KG1 (cell line): ENCODE measurements at regions not wholly inside any gene's neighbourhood (a gene's known extent, or its start where the extent isn't known, plus 50 kb on each side); places are given as distances from the start of the nearest gene placed in this dataset.

Source experiments
- DNase-seq: peaks from one replicate; lab custom pipeline; 2025; lab: John Stamatoyannopoulos, UW

DNA sequence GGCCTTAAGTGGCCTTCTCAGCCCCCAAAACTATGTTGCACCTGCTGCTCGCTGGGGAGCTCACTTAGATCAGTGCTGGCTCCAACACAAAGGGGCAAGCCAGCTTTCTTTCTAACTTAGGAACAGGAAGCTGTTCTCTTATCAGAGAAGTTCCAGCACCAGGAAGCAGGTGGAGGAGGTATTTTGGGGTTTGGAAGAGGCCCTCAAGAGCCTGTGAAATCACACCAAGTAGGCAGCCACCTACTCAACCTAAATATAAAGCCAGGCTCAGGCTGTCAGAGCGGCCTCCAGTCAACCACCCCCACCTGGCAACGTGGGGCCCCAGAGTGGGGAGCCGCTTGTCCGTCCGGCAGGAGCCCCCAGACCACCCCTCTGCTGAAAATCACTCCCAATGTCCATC, 152.8 kb downstream of the OLFM1 start:
- no peak for DNase-seq

DNA sequence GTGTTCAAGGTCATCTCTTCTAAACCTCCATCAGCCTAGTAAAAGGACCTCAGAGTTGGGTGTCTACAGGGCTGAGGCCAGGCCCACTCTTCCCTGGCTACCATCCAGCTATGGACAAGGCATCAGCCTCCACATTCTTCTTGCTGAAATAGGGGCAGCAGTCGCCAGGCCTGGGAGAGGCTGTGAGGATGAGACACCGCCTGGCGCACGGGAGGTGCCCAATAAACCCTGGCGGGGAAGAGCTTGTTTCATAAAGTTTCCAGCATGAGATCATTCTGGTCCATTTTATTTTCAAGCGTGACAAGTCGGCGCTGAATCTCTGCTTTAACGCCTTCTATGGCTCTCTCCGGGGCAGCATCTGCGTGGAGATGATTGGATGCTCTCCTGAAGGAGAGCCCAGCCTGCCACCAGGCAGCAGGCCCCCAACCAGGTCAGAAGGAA, 153.4 kb downstream of the OLFM1 start:
- DNase-seq: no peak

DNA sequence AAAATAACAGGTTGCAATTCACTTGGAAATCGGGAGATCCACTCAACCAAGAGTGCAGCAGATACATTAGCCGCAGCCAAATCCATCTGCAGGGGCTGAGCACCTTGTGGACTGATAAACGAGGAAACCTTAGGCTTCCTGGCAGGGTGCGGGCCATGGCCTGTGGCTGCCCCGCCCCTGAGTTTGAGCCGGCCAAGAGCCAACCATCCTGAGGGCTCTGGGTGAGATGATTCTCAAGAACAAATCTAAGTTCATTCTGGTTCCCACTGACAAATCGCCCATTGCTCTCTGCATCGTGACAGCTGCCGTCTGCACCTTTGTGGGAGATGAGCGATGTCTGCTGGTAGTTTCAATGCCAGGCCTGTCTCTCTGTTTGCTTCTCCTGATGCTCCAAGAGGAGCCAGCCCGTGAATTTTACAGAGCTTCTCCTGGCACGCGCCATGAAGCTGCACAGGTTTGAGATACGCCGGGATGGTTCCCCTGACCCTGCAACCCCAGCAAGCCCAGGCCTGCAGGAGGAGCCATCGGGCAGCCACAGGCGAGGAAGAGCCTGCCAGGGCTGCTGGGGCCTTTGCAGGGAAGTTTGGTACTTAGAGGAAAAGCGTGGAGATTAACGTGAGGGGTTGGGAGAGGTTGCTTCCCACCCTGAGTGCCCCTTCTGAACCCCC, 154.0 kb downstream of the OLFM1 start:
- DNase-seq: no peak

DNA sequence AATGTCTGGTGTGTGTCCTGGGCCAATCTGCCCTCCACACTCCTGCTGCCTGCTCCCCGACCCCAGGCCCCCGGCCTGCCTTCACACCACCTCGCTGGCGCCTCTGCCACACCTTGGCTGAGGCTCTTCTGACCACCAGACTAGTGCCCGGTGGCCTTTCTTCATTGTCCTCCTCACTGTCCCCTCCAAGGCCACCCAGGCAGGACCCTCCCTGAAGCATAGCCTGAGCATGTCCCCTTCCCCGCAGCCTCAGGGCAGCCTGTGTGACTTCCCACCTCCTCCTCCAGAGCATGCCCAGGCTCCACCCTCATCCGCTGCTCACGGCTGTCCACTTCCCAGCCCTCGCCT, 154.6 kb downstream of the OLFM1 start:
- DNase-seq: no peak

DNA sequence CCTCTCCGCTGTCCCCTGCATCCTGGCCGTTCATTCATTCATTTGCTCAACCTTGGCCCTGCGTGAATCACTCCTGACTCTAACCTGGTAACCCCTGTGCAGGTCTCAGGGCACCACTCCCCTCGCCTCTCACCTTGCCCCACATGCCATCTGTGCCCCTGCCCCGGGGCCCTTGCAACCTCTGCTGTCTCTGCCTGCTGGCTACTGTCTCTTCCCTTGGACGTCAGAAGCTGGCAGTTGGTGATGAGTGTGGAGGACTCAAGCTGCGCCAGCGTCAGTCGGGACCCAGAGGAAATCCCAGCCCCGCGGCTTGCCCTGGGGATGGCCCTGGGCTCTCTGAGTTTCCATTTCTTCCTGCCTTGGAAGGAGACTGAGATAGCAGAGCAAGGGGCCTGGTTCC, 154.9 kb downstream of the OLFM1 start:
- no peak for DNase-seq

DNA sequence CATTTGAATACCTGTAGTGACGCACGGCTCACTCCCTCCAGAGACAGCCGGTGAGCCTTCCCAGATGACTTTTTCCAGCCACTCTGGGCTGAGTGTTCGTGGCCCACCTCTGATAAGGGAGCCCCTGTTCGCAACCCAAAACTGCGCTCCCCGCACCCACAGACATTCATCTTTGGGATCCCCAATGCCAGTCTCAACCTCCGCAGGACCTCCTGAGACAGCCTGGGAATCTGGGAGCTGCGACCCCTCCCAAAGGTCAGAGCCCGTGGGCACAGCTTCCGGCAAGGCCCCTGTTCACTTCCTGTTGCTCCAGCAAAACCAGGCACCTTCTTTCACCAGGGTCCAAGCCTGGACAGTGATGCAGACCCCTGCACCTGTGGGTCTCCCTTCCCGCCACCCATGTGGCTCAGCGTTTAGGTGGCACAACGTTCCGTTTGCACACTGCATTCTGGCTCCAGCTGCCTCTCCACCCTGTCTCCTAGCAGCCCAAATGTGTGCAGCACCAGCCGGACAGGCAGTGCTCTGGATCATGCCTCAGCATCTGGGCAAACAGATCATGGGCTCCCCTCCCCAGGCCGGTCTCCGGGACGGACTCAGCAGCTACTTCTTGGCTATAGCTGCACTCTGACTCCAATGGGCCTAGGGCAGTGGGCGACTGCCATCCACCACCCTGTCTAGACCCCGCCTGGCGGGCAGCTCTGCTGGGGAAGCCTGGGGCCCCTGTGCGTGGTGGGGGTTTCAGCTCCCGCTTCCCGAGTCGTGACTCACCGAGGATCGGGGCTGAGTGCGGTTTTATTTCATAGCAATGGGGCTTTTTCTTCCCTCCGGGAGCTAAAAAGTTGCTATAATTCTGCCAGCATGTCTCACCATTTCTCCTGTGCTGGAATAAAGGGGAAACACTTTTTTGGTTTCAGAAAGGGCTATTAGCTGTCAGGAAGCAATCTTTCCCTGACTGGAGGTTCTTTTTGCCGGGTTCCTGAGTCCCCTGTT, 156.0 kb downstream of the OLFM1 start:
- DNase-seq: no peak

DNA sequence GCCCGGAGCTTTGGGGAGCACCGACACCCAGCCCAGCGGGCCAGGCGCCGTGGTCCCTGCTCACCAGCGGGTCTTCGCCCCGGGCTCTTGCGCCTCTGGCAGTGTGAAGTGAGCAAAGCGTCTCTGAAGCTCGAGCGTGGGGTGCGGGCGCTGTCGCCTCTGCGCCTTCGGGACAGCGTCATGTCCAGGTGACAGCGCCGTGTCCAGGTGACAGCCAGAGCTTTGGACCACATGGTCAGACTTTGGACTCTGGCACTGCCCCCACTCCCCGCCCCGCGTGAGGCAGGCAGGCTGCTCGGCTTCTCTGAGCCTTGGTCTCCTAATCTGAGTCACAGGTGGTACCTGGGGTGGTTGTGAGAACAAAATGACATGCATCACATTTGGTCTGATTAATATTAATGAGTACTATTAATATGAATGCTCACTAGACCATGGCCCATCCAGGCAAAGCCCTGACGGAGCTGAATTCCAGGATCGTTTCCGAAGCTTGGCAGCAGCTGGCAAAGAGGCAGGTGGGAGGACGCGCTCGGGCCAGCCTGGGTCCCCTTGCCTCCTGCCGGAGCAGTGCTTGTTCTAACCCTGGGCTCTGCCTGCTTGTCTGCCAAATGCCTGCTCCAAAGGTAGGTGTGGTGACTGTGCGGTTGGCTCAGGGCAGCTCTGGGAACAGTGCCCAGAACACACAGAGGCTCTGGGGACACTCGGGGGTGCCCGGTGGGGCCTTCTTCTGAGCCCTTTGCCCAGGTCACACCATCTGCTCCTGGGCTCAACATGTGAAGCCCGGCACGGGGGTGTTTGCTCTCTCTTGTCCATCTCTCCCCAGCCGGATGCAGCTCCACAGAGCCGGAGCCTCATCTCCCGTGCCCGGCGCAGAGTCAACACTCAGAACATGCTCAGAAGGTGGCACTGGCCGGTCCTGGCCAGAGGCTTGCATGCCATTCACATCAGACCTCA, 157.1 kb downstream of the OLFM1 start:
- DNase-seq: no peak

DNA sequence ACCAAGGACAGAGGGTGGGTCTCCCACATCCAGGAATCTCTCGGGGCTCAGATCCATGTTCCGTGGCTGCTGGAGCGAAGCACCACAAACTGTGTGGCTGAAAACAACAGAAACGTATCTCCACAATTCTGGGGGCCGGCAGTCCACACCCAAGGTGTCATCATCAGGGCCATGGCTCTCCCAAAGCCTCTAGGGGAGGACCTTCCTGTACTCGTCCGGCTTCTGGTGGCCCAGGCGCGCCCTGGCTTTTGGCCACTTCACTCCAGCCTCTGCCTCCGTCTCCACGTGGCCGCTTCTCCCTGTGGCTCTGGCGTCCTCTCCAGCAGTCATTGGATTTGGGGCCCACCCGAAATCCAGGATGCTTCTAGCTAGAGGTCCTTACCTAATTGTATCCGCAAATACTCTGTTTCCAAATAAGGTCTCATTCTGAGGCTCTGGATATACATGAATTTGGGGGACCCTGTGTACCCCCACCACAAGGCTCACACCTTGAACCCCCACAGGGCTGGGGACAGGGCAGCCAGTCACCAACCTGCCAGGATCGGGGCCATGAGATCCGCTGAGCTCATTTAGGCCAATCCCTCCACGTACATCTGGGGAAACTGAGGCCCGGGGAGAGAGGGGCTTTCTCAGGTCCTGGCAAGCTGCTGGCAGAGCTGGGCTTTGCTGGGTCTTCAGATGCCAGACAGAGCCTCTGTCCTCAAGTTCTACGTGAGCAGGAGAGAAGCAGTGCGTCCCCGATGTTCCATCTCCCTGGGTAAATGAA, 158.2 kb downstream of the OLFM1 start:
- DNase-seq: no peak

DNA sequence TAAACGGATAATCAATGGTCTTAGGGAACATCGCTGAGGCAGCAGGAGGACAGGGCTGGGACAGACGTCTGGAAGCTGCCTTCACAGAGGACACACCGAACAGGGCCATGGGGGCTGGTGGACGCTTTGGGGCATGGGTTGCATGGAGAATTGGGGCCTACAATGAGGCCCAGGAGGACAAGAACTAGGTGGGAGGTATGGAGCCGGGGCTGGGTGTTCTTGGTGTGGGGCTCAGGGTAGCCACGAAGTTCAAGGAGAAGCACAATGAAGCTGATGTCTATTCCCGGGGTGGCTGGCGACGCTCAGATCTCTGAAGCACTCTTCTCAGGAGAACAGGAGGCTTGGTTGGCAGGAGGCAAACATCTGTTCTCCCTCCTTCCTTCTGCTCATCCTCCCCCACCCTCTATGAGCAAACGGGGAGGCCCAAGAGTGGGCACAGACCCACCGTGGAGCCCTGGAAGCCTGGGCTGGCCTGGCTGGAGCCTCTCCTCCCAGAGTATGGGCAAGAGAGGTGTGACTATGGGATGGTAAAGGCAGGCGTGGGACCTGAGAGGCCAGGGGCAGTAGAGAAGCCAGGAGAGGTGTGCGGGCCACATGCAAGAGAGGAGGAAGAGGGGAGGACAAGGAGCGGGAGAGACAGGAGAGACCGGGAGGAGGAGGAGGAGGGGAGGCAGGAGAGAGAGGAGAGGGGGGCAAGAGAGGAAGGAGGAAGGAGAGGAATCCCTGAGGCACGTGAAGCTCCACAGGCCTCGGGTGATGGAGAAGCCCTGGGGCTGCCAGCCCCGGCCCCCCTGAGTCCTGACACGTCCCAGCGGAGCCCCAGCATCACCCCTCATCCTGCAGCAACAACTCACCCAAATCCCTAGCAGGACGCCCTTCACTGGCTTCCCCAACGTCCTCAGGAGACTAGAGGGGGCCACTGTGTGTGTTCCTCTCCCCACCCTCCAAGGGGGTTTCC, 159.1 kb downstream of the OLFM1 start:
- DNase-seq: no peak

DNA sequence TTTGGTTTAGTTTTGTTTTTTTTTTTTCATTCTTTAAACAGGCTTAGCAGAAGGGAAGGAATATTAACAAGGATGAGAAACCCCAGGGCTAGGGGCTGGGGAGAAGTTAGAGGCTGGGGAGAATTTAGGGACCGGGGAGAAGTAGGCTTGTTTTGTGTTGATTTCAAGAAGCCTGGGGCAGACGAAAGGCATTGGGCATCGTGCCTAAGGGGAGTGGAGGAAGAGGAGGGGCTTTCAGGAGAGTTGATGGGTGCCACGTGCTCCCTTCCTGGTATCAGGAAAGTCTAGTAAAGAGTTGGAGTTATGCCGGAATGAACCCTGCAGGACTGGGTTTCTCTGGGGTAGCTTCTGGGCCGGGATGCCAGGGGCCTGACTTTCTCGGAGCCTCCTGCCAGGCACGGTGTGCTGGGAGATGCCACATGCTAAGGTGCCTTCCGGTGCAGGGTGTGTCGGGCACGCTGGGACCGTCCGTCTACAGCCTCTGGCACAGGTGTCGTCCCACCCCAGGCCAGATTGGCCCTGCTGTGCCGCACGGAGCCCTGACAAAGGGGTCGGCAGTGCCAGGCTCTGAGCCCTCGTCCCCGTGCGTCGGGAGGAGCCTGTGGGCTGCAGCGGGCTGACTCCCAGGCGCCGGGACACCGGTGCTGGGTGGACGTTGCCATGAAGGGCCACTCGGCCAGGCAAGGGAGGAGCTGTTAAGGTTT, 159.9 kb downstream of the OLFM1 start:
- DNase-seq: no peak

DNA sequence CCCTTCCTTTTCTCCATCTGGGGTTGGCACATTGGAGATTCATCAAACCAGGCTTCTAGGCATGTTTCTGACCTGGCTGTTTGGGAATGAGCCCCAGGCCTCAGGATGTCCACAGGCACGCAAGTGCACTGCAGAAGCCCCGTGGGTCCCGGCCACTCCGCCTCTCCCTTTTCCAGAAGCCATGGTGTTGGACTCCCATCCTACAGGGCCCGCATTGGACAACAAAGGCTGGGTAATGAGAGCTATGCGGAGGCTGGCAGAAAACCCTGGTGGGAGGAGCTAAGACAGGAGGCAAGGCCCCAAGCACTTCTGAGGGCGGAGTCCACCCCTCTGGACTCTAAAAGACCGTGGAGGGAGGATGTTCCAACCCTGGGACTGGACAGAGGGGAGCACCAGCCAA, 160.6 kb downstream of the OLFM1 start:
- DNase-seq: no peak

DNA sequence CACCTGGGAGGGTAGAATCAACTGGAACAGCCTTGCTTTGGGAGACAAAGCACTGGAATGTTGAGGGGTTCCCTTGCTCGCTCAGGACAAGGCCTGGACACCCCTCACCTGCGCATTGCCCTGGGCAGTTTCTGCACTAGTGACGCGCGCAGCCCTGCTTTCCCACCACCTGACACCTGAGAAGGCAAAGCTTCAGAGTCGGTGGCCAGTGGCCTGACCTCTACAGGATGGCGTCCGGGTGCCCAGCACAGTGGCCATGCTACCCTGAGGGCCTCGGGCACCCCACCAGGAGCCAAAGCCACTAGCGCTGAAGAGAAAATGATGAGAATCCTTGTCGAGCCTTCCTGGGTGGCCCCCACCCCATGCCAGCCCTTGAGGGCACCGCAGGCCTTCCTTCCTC, 161.3 kb downstream of the OLFM1 start:
- DNase-seq: no peak

DNA sequence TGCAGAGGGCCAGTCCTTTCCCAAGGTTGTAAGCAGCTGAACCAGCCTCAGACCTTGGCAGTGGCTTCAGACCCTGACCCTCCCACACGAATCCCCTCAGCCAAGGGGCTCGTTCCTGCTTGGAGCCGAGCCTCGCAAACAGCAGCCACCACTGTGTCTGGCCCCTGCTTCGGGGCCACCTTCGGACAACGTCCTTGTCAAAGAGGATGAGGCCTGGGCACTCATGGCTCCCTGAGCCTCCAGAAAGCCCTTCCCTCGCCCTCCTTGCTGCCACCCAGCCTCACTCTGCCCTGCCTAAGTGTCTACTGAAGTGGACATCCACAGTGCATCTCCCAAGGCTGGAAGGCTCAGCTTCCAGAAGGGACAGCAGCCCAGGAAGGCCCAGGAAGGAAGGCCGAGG, 161.7 kb downstream of the OLFM1 start:
- no peak for DNase-seq

DNA sequence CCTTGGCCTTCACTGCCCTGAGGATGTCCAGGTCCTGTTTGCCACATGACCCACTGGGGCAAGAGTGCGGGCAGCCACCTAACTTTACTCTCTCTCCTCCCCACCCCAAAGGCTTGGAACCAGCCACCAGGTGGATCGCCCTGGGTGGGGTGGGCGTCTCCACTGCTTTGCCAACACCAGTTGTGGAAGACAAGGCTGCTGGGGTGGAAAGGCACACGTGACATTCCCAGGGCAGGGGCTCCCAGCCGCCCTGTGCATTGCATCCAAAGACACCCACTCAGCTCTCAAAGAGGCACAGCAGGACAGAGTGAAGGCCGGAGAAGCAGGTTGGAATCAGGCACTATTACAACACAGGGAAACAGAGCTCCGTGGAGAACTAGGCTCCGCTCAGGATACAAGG, 162.2 kb downstream of the OLFM1 start:
- DNase-seq: no peak

DNA sequence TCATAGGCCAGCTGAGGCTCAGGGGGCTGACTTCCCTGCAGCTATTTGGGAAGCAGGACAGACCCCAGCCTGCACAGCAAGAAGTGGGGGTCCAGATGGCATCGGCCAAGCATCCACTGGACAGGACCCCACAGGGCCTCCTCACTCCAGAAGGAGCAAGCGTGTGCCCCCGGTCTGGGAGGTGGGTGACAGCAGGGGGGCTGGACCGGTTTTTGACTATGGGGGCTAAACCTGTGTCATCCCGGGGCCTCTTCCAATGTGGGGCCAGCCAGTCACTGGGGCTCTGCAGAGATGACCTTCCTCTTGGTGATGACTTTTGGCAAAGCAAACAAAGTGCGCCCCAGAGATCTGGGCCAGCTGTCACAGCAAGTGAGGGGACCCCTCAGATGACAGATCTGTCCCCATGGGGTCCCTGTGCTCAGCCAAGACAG, 163.9 kb downstream of the OLFM1 start:
- no peak for DNase-seq

DNA sequence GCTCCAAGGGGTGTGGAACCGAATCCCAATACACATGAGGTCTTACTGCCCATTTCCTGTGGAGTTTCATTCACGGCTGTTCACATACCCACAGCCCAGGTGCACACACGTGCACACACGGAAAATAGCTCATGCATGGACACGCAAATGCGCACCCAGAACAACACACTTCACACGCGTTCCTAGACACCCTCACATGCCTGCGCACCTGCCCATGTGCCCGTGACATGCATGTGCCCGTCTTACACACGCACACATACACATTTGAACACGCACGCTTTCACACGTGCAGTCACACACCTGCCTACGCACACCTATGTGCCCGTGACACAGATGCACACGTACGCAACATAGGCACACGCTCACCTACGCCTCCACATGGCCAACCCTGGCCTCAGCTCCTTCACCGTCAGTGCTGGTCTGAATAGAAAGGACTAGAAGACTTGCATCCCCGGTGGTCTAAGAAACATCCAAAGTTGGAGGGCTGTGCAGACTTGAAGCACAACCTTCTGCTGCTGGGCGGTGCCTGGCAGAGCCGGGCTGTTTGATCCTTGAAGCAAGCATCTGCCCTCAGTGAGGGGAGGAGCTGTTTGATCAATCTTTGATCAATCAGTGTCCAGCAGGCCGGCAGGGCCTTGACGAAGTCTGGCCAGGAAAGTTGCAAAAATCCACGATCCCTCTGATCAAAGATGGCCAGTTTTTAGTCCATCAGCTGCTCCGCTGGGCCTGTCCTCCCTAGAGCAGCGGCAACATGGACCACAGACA, 164.7 kb downstream of the OLFM1 start:
- DNase-seq: no peak

DNA sequence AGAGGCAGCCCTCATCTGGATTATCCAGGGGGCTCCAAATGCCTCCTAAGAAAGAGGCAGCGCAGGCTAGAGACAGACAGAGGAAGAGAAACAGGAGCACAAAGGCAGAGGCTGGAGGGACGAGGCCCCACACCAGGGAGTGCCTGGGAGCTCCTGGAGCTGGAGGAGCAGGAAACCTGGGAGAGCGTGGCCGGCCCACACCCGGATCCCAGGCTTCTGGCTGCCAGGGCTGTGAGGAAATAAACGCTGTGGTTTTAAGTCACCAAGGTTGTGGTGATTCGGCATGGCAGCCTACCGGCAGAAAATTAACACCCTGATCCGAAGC, 165.5 kb downstream of the OLFM1 start:
- DNase-seq: no peak

DNA sequence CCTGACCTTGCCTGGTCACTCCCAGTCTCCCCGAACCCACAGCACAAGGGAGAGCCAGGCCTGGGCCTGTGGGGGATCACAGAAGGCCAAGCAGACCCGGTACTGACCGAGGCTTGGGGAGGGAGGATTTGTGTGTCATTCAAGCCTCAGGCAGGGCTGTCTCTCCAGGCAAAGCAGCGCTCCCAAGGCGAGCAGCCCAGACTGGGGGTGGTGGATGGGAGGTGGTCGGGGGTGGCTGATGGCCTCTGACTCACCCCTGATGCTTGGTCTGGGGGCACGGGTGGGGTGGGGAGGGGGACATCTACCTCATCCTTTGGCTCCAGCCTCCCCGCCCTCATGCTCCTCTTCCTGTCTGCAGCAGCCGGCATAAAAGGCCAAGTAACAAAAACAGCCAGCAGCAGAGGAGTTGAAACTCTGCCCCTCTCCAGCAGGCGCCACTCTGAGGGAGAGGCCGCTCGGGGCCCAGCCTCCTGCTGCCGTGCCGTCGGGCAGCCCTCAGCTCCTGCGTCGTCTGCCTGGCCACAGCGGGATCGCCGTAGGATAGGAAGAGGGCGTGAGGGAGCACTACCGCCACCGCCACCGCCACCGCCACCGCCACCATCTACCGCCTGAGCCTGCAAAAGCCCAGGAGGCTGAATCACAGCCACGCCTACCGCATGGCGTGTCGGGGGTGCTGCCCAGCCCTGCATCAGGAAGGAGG, 166.0 kb downstream of the OLFM1 start:
- DNase-seq: no peak
